Stimulated activated naive CD4-positive, alpha-beta T cell (primary cell): ENCODE measurements at regions not wholly inside any gene's neighbourhood (a gene's known extent, or its start where the extent isn't known, plus 50 kb on each side); places are given as distances from the start of the nearest gene placed in this dataset.

ENCODE experiments used
- DNase-seq, 6 experiments: peaks; one replicate each; lab custom pipeline; 2025; lab: John Stamatoyannopoulos, UW

- no peak for DNase-seq
Observed at GRCh38 chr5:5634817-5635216, 212.3 kb downstream of the ICE1 start.

GRCh38 chr5:5633579-5633978 is 211.1 kb downstream of the ICE1 start:
- no peak for DNase-seq

DNA sequence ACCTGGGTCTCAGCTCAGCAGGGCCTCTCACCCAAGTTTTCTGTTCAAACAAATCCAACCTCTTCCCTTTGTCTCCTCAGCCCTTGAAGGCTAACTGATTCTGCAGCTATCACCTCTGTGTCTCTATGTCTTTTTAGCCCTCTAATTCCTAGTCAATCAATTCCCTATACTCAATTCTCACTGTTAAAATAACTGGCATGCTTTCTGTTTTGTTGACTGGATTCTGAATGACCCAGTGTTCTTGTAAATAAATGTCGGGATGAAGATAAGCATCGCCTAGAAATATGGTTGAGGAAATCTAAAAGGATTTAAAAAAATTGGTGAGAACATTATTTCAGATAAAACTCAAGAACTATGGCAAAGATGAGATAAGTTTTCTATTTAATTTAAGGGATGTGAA is 210.2 kb downstream of the ICE1 start:
- no peak for DNase-seq

GRCh38 chr5:5629607-5629978 is 207.1 kb downstream of the ICE1 start:
- no peak for DNase-seq

DNA sequence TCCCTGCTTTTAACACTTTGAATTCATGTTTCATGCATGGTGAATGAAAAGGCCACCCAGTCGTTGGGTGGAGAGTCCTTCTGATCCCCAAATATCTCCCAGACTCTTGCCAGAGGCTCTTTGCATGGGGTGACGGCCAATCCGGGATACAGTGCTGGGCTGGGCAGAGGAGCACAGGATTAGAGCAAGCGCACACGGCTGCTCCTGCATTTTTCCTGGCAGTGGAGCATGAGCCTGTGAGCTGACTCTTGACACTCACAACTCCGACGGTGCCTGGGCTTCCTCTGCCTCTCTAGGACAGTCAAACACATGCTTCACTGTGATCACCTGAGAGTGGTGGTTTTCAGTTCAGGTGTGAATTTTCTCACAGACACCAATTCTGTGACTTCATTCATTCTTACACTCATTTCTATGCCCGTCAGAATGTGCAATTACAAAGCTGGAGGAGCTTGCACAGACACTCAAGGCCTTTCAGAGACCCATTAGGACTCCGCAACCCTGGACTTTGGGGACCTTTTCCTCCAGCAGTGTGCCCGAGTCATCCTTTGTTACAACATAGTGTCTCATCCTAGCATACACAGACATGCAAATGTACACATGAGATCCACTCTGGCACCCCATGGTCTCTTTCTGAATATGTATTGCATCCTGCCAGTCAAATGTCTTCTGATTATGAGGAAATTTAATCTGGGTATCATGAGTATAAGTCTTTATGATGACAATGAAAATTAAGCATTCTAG is 206.6 kb downstream of the ICE1 start:
- no peak for DNase-seq

- no peak for DNase-seq
Observed at GRCh38 chr5:5626412-5626811, 203.9 kb downstream of the ICE1 start.

- no peak for DNase-seq
Observed at GRCh38 chr5:5625491-5625890, 203.0 kb downstream of the ICE1 start.

DNA sequence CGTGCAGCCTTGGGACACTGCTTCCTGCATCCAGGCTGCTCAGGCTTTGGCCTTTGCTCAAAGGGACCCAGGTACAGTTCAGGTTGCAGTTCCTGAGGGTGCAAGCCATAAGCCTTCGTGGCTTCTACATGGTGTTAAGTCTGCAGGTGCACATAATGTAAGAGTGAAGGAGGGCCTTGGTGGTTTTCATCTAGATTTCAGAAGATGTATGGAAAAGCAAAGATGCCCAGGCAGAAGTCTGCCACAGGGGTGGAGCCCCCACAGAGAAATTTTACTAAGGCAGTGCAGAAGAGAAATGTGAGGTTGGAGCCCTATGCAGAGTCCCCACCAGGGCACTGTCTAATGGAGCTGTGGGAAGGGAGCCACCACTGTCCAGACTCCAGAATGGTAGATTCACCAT is 200.9 kb downstream of the ICE1 start:
- DNase-seq = no peak

GRCh38 chr5:5622806-5623205 is 200.3 kb downstream of the ICE1 start:
- no peak for DNase-seq

- no peak for DNase-seq
Observed at GRCh38 chr5:5619546-5619945, 197.1 kb downstream of the ICE1 start.

DNA sequence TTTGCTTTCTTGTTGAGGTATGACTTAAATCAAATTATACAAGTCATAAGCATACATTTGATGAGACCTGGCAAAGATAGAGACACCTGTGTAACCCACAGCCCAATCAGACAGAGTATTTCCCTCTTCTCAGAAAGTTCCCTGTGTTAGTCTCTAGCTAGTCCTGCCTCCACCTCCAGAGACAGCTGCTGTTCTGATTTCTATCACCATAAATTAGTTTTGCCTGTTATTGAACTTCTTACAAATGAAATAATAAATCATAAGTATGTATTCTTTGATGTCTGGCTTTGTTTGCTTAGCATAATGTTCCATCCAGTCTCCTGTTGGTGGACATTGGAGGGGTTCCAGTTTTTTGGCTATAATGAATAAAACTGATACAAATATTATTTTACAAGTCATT is 194.5 kb downstream of the ICE1 start:
- no peak for DNase-seq

DNA sequence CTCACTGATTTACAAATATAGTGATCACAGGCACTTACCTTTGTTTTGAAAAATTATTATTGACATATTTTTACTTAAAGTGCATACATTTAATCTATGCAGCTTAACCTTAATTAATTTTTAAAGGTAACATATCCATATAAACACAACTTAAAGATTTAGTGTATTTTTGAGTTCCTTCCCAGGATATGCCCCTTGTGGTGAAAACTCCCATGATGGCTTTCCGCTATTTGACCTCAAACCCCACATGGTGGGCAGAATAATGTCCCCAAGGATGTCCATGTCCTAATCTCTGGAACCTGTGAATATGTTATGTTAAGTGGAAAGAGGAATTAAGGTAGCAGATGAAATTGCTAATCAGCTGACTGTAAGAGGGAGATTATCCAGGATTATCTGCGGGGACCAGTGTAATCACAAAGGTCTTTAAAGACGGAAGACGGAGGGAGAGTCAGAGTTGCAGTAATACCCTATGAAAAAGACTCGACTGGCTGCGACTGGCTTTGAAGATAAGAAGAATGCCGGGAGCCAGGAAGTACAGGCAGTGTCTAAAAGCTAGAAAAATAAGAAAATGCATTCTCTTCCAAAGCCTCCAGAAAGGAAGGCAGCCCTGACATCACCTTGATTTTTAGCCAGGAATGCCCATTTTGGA is 193.9 kb downstream of the ICE1 start:
- no peak for DNase-seq

- no peak for DNase-seq
Observed at GRCh38 chr5:5615569-5615968, 193.1 kb downstream of the ICE1 start.

- no peak for DNase-seq
Observed at GRCh38 chr5:5613261-5613990, 190.9 kb downstream of the ICE1 start.

DNA sequence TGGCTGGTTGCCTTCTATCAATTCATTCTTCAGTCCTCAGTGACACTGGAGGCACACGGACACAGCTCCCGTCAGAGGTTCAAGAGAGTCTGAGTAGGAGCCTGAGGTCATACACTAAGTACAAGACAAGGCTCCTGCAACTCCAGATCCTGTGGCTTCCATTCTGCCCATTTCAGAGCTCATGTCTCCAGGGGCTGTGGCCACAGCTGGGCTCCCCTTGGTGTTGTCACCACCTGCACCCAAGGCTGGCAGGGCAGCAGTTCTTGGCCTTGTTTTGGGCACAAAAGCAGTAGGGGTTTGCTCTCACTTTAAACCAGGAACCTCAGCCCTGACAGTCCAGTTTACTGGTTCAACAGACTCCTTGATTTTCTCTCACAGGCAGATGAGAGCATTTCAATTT is 189.6 kb downstream of the ICE1 start:
- no peak for DNase-seq

DNA sequence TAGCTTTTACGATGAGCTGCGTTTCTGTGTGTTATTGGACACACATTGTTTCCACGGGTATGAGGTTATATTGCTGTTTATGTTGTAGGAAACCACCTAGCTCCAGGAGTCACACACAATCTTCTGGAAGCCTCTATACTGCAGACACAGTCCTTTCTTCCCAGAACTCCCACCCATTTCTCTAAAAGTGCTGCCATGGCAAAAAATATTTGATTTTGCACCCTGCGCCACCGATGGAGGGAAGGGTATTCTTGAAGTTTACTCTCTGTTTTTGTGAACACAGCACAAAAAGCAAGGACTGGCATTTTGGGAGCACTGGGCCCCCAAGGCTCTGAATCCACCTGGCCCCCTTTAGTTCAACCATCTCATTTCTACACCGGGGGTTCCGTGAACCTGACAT is 187.5 kb downstream of the ICE1 start:
- no peak for DNase-seq

- no peak for DNase-seq
Observed at GRCh38 chr5:5605170-5605764, 182.8 kb downstream of the ICE1 start.

DNA sequence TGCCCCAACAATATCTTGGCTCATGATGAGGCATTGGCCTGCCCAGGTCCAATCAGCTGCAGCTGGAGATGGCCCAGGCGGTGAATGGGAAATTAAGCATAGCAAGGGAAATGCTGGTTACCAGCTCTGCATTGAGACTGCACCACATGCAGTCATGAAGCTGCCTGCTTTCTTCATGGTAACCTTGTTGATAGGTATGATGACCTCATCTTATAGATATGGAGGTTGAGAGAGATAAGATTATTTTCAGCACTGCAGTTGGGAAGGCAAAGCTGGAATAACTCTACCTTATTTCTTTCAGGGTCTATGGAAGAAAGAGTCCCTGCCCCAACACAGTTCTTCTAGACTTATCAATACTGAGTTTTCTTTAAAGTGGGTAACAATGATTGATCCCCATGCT is 180.1 kb downstream of the ICE1 start:
- no peak for DNase-seq

DNA sequence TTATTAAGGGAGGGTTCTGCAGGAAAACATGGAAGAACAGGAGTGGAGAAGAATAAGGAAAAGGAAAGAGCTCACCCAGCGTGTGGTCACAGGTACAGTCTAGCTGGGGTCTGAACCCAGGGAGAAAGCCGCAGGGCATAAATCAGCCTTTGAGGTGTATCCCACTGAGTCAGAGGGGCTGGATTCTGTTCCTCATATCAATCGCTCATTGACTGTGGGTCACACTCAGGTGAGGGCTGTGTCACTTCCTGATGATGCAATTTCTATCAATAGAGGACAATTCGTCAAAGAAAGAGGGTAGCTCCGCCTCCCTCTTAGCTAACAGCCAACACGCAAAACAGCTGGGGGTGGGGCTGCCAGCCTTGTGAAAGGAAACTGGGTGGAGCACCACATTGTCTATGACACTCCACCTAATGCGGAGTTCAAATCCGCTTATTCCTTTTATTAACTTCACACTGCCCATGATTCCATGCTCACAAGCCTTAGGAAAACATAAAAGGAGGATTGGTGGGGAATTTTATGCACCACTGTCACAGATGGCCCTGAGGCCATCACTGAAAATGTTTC is 176.2 kb downstream of the ICE1 start:
- no peak for DNase-seq

DNA sequence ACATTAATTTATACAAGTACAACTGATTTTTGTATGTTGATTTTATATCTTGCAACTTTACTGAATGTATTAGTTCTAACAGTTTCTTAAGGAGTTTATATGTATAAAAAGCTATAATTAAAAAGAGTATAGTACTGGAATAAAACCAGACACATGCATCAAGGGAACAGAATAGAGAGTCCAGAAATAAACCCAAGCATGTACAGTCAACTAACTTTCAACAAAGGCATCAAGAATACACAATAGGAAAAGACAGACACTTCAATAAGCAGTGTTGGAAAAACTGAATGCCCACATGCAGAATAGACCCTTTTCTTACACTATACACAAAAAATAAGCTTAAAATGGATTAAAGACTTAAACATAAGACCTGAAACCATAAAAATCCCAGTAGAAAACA is 170.9 kb downstream of the ICE1 start:
- DNase-seq = no peak

- no peak for DNase-seq
Observed at GRCh38 chr5:5592541-5592940, 170.1 kb downstream of the ICE1 start.

DNA sequence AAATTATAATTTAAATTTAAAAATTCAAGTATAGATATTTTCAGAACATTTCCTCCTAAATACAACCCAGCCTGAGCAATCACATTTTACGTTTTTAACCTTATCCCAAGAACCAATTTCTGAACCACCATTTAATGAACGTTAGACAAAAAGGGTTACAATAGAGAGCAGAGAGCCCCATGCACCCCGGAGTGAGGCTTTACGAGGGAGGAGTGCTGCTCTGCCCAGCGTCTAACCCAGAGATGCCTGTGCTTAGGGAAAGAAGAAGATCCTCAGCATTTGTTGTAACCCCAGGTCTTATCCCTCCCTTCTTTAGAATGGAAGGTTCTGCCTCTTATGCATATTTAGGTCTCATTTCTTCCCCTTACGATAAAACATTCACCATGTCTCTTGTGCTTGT is 169.1 kb downstream of the ICE1 start:
- DNase-seq = no peak

DNA sequence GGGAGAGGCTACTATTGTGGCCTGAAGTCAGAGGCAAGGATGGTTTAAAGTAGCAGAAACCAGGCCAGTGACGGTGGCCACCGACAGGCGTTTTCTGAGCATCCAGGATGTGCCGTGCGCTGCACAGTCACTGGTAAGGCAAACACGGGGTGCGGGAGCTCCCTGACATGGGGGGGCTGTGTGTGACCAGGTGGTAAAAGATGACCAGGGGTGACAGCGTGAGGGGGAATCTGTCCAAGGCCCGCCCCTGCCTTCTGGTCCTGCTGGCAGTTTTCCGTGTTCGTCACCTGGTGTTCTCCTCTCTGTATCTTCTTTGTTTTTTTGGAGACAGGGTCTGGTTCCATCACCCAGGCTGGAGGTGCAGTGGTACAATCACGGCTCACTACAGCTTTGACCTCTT is 167.4 kb downstream of the ICE1 start:
- DNase-seq = no peak
